A673 (cell line): ENCODE measurements at regions not wholly inside any gene's neighbourhood (a gene's known extent, or its start where the extent isn't known, plus 50 kb on each side); places are given as distances from the start of the nearest gene placed in this dataset.
A peak's percentile ranks its signal among the peaks of the same experiment; 100 is the strongest.

Experiments used
- BruUV-seq: library from RNA; stranded (reverse); fragments of 400-500 nt; replicated peaks from 2 replicates; lab custom pipeline; 2021; lab: Mats Ljungman, UMichigan
- CTCF ChIA-PET: fragments of 300-600 bp; sonication (Branson Sonifier 250); formaldehyde crosslinking; loops from one replicate; lab custom pipeline; 2022; ENCODE audit warnings: antibody characterized with exemption; lab: Charles Lee
- POLR2A ChIA-PET: fragments of 300-600 bp; sonication (Branson Sonifier 250); formaldehyde crosslinking; loops from one replicate; lab custom pipeline; 2022; ENCODE audit warnings: antibody characterized with exemption; ENCODE audit not compliant: low non-redundant PET; lab: Charles Lee
- DNase-seq: peaks from one replicate; pipeline ENCODE4 v3.0.0-alpha.2; 2015; ENCODE audit warnings: low spot score
- H3K27ac ChIP-seq: fragments of 200-600 bp; sonication (generic); 2 replicates; pipeline ENCODE4 v1.5.1; 2016; ENCODE audit warnings: mixed run types, low read depth, mild to moderate bottlenecking, mixed read lengths, antibody characterized with exemption, low read length; ENCODE audit not compliant: poor library complexity, severe bottlenecking
- H3K27me3 ChIP-seq: fragments of 200-600 bp; sonication (generic); replicated peaks from 2 replicates; pipeline ENCODE4 v1.6.1; 2017; ENCODE audit warnings: mixed run types, low read depth, mild to moderate bottlenecking, mixed read lengths, antibody characterized with exemption, low read length; ENCODE audit not compliant: insufficient read depth, poor library complexity
- H3K36me3 ChIP-seq: fragments of 200-600 bp; sonication (generic); 2 replicates; pipeline ENCODE4 v1.6.1; 2016; ENCODE audit warnings: mixed run types, mild to moderate bottlenecking, mixed read lengths, antibody characterized with exemption, low read length; ENCODE audit not compliant: insufficient read depth, poor library complexity, severe bottlenecking
- H3K4me1 ChIP-seq: fragments of 200-600 bp; sonication (generic); 2 replicates; pipeline ENCODE4 v1.6.1; 2017; ENCODE audit warnings: mixed run types, mild to moderate bottlenecking, mixed read lengths, antibody characterized with exemption, low read length; ENCODE audit not compliant: insufficient read depth, poor library complexity, severe bottlenecking
- H3K4me3 ChIP-seq: fragments of 200-600 bp; sonication (generic); 2 replicates; pipeline ENCODE4 v1.5.1; 2016; ENCODE audit warnings: low read depth, mixed run types, mild to moderate bottlenecking, mixed read lengths, low read length; ENCODE audit not compliant: poor library complexity, severe bottlenecking
- H3K9me3 ChIP-seq: fragments of 200-600 bp; sonication (generic); 2 replicates; pipeline ENCODE4 v1.6.1; 2016; ENCODE audit warnings: mixed run types, low read depth, mild to moderate bottlenecking, mixed read lengths, antibody characterized with exemption, low read length; ENCODE audit not compliant: poor library complexity, severe bottlenecking
- CTCF ChIP-seq: fragments of 300-800, 200-600 bp; sonication (generic); conservative IDR thresholded peaks from 2 replicates; pipeline ENCODE4 v1.5.1; 2017; ENCODE audit warnings: low read depth, mild to moderate bottlenecking, antibody characterized with exemption, low read length, moderate library complexity, mixed read lengths
- EZH2 ChIP-seq: fragments of 200-600 bp; sonication (generic); IDR thresholded peaks from 2 replicates; pipeline ENCODE4 v1.6.1; 2017; ENCODE audit warnings: borderline replicate concordance, low read depth, mild to moderate bottlenecking, mixed read lengths, antibody characterized with exemption, low read length; ENCODE audit not compliant: poor library complexity, severe bottlenecking
- intact Hi-C: fragments of 100-400 bp; cut with micrococcal nuclease; formaldehyde crosslinking; loops from one replicate; pipeline ENCODE4 v1.10.0; 2022; ENCODE audit not compliant: unreplicated experiment

- TF ChIP-seq EZH2 (no peak), CTCF (peak; percentile 63)
- ChIA-PET POLR2A (no interaction called here), CTCF (interaction anchor here (0.7 to 1.3 kb wide), 2 partner anchors 48 to 446 kb away, joined by 3 read pairs; no protein-coding TSS in a partner anchor)
- Histone ChIP-seq H3K27me3 (no peaks in the 10 kb centered on the region), H3K36me3 (no peaks in the 10 kb centered on the region), H3K9me3 (peaks cover 5% of the 10 kb centered on the region), H3K4me3 (no peak overlapping the region), H3K27ac (no peak overlapping the region), H3K4me1 (no peaks in the 10 kb centered on the region)
- DNase-seq, result peak; percentile 44
- intact Hi-C loops, result no loop called here
- BruUV-seq, result no TSS peak
Measured at GRCh38 chr12:127355061-127355841, 911.7 kb upstream of the TMEM132C start.

- no peak for DNase-seq
- Histone ChIP-seq H3K4me1 (no peaks in the 10 kb centered on the region), H3K27me3 (no peaks in the 10 kb centered on the region), H3K36me3 (no peaks in the 10 kb centered on the region), H3K27ac (no peak overlapping the region), H3K9me3 (no peaks in the 10 kb centered on the region), H3K4me3 (no peak overlapping the region)
- TF ChIP-seq EZH2, result no peak
- TF ChIP-seq CTCF, result no peak
- no TSS peak for BruUV-seq
- intact Hi-C loops, result no loop called here
- ChIA-PET POLR2A (no interaction called here), CTCF (no interaction called here)
Measured at GRCh38 chr12:127358888-127359287, 908.1 kb upstream of the TMEM132C start.

- H3K4me1 ChIP-seq, result no peaks in the 10 kb centered on the region
- intact Hi-C loops, result loop anchor here (5.0 kb wide), 1 partner anchor 253 kb away; no protein-coding TSS in a partner anchor
- ChIA-PET POLR2A (no interaction called here), CTCF (no interaction called here)
- H3K36me3 ChIP-seq, result no peaks in the 10 kb centered on the region
- DNase-seq, result no peak
- no peaks in the 10 kb centered on the region for H3K27me3 ChIP-seq
- no peak for TF ChIP-seq EZH2
- no peak for TF ChIP-seq CTCF
- no peak overlapping the region for H3K27ac ChIP-seq
- no TSS peak for BruUV-seq
- no peak overlapping the region for H3K4me3 ChIP-seq
- H3K9me3 ChIP-seq, result no peaks in the 10 kb centered on the region
Measured at GRCh38 chr12:127360580-127360979, 906.4 kb upstream of the TMEM132C start.
